GM04503 (cell line): ENCODE measurements at regions not wholly inside any gene's neighbourhood (a gene's known extent, or its start where the extent isn't known, plus 50 kb on each side); places are given as distances from the start of the nearest gene placed in this dataset.

ENCODE experiments used
- DNase-seq: peaks from one replicate; pipeline ENCODE4 v3.0.0-alpha.2; 2012; ENCODE audit warnings: low read depth

DNA sequence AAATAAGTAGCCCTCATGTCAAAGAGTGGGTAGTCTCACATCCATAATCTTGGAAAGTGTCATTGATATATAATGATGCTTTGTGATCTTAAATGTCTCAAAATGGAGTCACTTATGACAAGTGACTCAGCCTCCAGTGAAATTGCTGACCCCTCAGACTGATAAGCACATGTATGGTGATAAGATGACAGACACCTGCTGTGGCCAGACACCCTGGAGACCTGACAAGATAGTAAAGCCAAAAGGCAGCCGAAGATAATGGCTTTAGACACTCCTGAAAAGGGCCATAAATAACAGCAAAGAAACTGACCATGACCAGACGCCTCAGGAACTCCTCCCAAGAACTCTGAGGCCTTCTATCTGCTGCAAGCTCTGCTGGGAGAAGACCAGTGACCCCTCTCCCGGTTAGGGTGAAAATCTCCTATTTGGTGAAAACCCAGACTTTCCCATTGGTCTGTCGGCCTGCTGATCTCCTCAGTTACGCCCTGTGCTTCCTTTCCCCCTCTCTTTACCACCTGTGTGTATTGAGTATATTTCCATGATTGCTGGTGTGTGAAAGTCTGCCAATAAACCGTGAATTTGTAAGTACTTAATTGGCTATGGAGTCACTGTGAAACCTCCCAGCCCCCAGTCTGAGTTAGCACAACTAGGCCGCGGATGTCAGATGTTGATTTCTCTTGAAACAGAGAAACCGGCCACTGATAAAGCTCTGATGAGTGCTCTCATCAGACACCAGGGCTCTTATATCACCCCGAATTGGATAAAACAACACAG is 226.7 kb upstream of the MYOCD start:
- no peak for DNase-seq

DNA sequence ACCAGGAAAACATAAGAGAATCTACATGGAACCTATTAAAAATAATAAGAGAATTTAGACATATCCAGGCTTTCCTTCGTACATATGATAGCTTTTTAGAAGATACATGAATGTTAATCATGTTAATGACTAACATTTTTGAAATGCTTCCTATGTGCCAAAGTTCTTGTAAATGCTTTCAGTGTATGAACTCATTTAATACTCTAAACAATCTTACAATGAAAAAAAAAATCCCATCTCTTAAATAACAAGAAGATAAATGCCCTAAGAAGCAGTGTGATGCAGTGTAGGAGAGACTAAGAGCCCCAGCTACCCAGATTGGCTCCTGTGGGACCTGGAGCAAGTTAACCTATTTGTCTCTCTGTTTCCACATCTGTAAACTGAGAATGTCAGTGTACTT is 220.4 kb upstream of the MYOCD start:
- DNase-seq, result no peak

DNA sequence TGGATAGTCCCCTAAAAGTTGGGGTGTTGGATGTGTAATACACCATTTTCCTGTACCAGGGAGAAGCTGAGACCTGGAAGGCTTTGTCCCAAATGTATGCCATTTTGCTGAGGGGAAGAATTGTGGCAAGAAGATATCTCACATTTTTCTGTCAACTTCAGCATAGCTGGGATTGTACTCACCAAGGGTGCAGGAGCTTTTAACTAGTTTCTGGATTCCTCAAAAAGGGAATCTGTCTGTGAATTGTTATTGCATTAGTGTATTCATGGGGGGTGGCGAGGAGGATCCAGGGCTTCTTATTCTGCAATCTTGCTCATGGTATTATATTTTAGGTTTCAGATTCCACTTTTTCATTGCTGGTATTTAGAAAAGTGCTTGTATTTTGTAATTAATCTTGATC is 208.2 kb upstream of the MYOCD start:
- no peak for DNase-seq

DNA sequence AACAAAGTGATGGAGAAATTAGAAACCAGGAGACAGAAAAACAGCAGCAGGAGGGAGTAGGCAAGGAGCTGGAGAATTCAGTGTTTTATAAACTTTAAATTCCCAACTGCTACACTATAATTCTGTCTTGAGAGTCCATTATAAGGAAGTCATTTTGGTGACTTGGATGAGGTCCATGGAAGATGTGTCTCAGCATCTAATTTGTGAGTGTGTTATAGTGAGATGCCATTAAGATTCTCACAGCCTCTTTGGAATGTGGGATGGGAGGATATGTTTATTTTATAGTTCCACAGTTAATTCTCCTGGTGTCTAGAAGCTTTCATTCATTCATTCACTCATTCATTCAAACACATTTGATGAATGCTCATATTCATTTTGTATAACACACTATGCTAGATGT is 206.0 kb upstream of the MYOCD start:
- DNase-seq, result no peak

DNA sequence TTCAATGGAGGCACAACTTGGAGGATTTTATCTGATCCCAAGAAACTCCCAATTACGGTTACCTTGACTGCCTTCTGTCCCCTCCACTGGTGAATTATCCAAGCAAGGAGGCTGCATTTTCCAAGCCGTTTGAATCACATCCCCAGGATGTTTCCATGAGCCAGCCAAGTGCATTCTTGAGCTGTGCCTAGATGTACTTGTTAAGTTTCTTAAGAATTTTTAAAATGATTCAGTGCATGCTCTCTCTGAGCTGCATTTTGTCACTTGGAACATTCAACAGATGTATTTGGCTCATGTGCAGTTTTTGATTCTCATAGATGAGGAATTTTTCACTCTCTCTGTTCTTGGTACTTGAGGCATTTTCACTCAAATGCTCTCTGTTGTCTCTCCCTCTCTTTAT is 202.6 kb upstream of the MYOCD start:
- DNase-seq, result peak; percentile 12

DNA sequence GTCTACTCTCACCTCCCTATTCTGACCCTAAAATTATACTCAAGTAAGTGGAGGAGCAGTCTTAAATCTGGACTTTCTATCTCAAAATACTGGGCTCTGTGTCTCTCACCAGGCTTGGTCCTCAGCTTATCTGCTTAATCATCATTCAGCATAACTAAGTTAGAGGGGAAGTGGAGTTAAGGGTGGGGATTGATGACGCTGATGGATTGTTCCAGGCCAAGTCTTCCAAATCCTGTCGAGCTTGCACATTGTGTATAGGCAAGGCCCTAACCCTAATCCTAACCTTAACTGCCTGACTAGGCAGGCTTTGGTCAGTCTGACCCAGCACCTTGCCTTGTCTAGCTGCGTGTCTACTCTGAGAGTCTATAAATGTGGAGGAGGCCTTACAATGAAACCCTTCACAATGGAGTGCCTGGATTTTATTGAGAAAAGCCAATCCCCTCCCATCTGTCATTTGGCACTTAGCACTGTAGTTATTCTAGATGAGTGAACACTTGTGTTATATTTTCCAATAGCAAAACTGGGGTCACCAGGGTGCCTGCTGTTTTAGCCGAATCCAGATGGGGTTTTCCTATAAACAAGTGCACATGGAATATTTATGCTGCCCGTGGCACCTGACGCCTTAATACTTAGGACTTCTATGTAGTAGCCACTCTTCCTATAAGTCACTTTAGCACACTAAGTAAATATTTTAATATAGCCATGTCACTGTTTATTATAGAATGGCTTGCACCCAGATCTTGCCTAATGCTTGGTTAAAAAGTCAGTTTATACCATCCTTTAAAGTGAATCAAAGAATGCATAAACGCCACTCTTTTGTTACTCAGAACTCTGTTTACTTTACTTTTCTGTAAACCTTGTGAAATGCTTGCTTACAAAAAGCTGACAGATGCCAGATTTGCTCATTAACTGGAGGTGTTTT is 193.2 kb upstream of the MYOCD start:
- no peak for DNase-seq

DNA sequence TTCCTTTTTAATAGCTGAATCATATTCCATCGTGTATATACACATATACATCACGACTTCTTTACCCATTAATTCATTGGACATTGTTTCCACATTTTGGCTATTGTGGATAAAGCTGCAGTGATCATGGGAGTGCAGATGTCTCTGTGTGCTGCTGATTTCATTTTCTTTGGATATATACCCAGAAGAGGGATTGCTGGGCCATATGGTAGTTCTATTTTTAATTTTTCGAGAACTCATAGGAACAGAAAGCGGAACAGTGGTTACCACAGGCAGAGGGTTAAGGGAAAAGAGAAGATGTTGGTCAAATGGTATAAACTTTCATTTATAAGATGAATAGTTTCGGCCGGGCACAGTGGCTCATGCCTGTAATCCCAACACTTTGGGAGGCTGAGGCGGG is 187.4 kb upstream of the MYOCD start:
- DNase-seq, result no peak

DNA sequence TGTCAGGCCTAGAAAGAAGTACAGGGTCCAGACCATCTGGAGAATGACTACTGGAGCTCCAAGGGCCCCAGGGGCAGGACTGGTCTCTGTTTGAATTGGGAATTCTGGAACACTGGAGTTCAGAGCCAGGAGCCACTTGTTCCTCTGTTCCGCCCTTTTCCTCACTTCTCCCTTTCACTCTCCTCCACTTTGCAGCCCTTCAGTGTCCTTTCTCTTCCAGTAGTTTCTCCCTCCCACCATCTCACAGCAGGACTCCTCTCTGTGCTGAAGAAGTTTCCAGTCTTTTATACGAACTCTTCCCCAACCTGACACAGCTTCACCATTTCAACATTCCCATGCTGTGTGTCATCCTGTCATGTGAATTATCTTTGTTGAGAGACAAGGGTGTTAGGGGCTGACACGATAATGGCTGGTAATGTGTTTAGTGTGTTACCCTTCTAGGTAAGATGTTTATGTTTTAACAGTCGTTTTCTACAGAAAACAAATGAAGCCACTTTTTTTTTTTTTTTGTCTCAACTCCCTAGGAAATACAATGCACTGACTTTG is 180.3 kb upstream of the MYOCD start:
- no peak for DNase-seq

DNA sequence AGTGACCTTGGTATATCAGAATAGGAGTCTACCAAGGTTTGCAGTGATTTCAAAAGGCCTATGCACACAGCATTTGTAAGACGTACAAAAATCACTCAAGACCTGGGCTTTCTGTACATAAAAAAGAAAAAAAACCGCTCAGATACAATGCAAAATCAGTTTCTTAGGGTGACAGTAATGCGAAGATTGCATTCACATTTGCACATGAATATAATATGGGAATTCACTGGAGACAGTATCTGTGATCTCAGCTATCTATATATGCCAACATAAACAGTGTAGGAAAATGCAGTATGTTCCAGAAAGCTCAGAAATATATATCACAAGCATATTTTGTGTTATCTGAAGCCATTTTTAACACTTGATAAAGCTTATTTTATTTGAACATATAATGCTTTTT is 176.4 kb upstream of the MYOCD start:
- no peak for DNase-seq

DNA sequence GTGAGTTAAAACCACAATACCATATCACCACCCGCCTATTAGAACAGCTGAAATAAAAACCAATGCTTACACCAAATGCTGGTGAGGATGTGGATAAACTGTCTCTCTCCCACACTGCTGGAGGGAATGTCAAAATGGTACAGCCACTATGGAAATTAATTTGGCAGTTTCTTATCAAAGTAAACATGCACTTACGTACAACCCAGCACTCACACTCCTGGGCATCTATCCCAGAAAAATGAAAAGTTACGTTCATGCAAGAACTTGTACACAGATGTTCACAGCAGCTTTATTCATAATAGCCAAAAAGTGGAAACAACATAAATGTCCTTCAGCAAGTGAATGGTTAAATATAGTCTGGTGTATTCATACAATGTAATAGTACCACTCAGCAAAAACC is 173.2 kb upstream of the MYOCD start:
- no peak for DNase-seq

DNA sequence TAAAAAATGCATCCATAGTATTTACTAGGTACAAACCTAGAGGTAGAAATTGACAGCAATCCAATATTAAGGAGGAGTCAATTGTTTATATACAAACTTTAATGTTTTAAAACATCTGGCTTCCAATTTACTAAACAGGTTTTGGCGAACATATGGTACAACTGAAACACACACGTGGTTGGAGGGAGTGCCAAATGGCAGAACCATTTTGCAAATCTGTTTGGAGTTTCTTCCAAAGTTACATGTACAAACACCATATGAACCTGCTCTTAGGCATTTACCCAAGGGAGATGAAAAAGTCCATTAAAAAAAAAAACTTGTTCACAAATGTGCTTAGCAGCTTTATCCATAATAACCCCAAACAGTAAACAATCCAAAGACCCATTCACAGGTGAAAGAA is 159.8 kb upstream of the MYOCD start:
- DNase-seq, result no peak

DNA sequence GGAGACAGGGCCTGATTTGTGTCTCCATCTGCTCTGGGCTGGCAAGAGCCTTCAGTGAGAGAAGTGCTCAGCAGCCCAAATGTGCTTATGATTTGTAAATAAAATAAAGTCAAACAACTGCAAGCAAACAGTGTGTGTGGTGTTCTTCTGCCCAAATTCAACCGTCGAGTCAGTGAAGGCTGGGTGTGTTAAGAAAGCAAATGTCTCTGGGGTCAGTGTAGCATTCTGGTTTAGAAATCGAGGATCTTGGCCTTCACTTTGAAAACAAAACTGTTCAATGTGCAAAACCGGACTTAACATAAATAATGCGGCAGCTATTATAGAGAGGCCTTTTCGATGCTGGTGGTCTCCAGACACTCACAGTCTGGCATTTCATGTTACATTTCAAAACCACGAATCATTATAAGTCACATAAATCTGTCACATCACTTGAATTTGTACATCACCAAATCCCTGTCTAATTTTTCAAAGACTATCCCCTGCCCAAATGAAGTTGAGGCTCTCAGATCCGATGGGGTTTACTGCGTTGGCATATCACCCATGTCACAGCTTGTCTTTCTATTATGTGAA is 158.6 kb upstream of the MYOCD start:
- no peak for DNase-seq

DNA sequence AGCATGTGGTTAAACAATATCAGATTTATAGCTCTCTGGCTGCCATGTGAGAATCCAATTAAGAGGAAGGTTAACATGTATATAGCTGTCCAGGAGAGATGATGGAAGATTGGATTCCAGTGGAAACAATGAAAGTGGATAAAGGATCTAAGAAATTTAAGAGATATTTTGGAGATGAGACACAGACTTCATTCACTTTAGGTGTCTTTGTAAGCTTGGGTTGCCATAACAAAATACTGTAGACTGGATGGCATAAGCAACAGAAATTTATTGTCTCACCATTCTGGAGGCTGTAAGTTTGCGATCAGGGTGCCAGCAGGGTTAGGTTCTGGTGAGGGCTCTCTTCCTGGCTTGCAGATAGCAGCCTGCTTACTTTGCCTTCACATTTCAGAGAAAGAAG is 155.9 kb upstream of the MYOCD start:
- no peak for DNase-seq

DNA sequence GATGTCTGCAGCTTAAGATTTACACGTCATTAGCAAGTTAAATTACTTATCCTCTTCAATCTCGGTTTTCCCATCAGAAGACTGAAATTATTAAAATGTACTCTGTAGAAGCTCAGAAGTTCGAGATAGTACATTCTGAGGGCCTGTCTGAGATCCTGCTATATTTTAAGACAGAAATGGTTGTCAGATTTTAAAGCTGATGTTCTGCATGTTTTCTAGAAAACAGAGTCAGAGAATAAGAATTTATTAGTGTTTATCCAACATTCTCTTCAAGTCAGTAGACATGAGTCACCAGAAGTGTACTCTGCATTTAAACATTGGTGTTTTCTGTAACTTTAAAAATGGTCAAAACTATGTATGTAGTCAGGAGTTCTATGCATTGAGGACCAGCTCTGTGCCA is 155.2 kb upstream of the MYOCD start:
- no peak for DNase-seq

DNA sequence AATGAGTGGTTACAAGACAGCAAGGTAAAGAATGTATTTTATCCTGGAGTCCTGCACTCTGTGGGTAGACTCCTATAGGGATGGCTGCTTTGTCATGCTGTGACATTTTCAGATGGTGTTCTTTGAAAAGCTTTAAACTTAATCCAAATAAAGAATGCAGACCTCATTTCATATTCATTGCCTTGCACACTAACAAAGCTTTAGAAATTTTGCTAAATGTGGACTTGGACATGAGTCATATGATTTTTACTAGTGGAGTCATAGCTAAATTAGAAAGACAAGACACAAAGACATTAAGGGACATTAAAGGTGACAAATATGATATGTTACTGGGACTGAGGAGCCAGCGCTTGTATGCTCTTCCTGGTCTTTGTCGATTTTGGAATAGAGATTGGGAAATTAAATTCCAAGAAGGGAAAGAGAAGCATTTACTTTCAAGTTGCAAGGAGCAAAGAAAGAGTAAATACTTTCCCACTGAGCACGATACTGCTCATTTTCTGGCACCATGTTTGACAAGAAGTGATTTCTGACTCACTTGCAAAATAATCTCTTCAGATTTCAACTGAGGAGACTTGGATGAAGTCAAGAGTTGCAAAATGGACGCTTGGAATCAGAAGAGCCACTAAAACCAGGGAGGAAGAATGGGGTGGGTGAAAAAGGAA is 152.9 kb upstream of the MYOCD start:
- peak; percentile 34 for DNase-seq

DNA sequence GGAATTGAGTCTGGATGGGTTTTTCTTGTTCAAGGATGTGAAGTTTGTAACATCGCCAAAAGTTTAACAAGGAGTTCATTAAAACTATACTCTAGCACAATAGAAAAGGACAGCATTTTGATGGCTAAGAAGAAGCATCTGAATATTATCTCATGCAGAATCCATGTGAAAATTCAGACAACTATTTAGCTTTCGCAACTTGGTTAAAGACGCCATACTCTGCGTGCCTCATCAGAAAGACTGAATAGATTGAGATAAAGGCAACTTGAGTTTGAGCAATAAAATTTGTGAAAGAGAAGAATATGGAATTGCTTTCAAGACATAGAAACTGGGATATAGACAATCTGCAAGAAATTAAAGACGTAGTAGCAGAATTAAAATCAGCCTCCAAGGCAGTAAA is 151.1 kb upstream of the MYOCD start:
- DNase-seq, result no peak

DNA sequence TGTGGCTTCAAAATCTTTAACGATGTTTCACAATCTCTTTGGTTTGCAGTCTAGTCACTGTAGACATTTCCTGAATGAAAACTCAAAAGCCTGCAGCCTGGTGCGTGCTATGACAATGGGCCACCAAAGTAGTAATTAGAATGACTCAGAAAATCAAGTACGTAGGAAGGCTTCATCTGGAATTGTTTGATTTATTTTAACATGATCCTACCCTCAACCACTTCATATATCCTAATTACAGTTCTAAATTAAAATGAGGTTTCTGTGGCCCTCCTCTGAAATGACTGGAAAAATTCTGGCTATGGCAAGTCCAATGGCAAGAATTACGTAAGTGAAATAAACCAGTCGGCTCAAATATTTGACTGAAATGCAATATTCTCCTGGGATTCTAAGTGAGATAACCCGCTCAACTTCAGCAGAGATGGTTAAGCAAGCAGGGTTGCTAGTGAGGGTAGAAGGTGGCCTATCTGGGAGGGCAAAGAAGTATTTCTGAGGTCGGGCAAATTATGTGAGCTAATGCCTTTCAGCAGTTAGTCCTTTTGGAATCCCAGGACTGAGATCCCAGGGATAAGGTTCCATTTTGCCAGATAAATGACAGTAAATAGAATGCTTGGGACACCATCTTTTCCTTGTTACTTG is 145.6 kb upstream of the MYOCD start:
- peak; percentile 31 for DNase-seq

DNA sequence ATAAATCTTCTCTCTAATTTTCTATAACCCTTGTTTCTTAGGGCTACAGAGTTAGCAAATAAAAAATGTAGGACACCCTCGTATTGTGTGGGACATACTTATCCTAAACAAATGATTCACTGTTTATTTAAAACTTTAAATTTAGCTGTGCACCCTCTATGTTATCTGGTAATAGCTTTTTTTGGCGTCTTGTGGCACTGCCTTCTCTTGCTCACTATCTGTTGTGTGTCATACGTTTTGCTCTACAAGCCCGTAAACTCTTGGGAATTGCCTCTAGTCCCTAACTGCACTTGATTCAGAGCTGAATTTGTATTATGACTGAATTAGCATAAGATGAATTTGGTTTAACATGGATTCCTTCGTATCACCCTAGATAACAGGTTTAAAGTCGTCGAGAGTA is 144.3 kb upstream of the MYOCD start:
- DNase-seq, result no peak

DNA sequence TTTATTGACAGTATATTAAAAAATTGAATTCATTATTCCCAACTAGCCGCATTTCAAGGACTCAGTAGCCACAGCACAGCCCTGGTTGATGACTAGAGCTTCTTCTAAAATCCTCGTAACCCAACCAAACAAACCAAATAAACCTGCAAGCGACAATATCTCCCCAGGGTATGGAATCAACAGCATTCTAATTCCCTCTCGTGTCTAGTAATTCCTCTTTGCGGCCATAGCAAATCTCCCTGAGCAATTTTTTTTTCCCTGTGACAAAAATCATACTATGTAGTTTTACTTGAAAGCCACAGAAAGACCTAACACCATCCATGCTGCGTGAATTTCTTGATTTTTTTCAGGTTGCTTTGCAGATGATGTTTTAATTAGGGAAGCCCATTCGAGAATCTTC is 143.4 kb upstream of the MYOCD start:
- DNase-seq, result no peak

DNA sequence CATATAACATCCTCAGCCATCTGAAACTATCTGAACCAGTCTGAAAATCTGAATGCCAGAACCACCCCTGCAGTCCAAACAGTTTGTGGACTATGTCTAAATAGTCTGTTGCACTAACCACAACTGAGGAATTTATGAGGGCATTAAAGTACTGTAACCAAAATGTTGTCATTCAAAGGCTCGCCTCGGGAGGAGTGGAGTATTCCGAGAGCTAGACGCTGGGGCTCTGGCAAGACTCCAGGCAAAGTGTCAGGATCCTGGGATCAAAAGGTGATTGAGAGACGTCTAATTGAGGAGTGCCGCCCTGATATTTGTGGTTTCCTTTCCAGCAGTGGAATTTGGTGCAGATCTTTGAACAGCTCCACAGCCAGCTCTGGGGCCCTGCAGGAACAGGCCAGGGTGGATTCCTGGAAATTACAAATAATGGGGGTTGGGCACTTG is 142.9 kb upstream of the MYOCD start:
- no peak for DNase-seq

DNA sequence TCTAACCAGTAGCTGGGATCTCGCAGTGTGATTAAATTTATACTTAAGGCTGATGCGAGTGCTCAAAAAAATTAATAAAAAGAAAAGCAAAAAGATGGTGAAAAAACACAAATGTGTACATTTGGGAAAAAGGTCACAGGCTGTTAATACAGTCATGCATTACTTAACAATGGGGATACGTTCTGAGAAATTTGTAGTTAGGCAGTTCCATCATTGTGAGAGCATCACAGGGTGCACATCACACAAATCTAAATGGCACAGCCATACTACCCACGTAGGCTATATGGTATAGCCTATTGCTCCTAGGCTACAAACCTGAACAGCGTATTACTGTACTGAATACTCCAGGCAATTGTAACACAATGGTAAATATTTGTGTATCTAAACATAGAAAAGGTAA is 142.4 kb upstream of the MYOCD start:
- DNase-seq, result no peak

DNA sequence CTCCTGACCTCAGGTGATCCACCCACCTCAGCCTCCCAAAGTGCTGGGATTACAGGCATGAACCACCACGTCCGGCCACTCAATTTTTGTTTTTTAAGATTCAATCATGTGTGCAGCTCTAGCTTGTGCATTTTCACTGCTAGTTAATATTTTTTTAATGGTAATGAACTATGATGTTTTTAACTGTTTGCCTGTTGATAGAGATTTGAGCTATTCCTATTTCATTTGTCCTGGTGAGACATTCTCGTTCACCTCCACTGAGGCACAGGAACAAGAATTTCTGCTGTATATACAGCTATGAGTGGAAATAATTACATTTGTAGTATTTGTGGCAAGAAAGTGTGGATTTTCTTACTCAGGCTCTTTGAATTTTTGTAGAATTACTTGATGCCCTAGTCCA is 137.7 kb upstream of the MYOCD start:
- no peak for DNase-seq
